MM.1S (cell line): ENCODE measurements at regions not wholly inside any gene's neighbourhood (a gene's known extent, or its start where the extent isn't known, plus 50 kb on each side); places are given as distances from the start of the nearest gene placed in this dataset.

Source experiments
- DNase-seq: peaks from one replicate; pipeline ENCODE4 v3.0.0-alpha.2; 2015
- H2AFZ ChIP-seq: fragments of 300-600 bp; sonication (generic); 2 replicates; pipeline ENCODE4 v1.6.0; 2016; ENCODE audit warnings: antibody characterized with exemption, low read length
- H3F3A ChIP-seq: fragments of 300-600 bp; sonication (generic); 2 replicates; pipeline ENCODE4 v1.6.1; 2016; ENCODE audit warnings: mild to moderate bottlenecking, antibody characterized with exemption, low read length, moderate library complexity, mixed read lengths; ENCODE audit not compliant: insufficient read depth
- H3K27ac ChIP-seq: fragments of 300-600 bp; sonication (generic); 2 replicates; pipeline ENCODE4 v1.5.1; 2016; ENCODE audit warnings: mild to moderate bottlenecking, low read length
- H3K27me3 ChIP-seq: fragments of 300-600 bp; sonication (generic); replicated peaks from 2 replicates; pipeline ENCODE4 v1.6.0; 2016; ENCODE audit warnings: low read length; ENCODE audit not compliant: insufficient read depth
- H3K36me3 ChIP-seq: fragments of 300-600 bp; sonication (generic); replicated peaks from 2 replicates; pipeline ENCODE4 v1.6.1; 2016; ENCODE audit warnings: mild to moderate bottlenecking, low read length, mixed read lengths; ENCODE audit not compliant: insufficient read depth
- H3K4me1 ChIP-seq: fragments of 300-600 bp; sonication (generic); 2 replicates; pipeline ENCODE4 v1.6.1; 2016; ENCODE audit warnings: low read length, mixed read lengths
- H3K4me2 ChIP-seq: fragments of 300-600 bp; sonication (generic); 2 replicates; pipeline ENCODE4 v1.6.0; 2016; ENCODE audit warnings: low read depth, low read length
- H3K4me3 ChIP-seq: fragments of 300-600 bp; sonication (generic); 2 replicates; pipeline ENCODE4 v1.5.1; 2016; ENCODE audit warnings: low read length, mixed read lengths
- H3K79me2 ChIP-seq: fragments of 300-600 bp; sonication (generic); 2 replicates; pipeline ENCODE4 v1.6.1; 2016; ENCODE audit warnings: mixed run types, low read length, mixed read lengths
- H3K9ac ChIP-seq: fragments of 300-600 bp; sonication (generic); 2 replicates; pipeline ENCODE4 v1.6.1; 2016; ENCODE audit warnings: low read length, mixed read lengths
- H3K9me2 ChIP-seq: fragments of 300-600 bp; sonication (generic); replicated peaks from 2 replicates; pipeline ENCODE4 v1.6.1; 2016; ENCODE audit warnings: mild to moderate bottlenecking, low read length, mixed read lengths; ENCODE audit not compliant: insufficient read depth
- H3K9me3 ChIP-seq: fragments of 300-600 bp; sonication (generic); replicated peaks from 2 replicates; pipeline ENCODE4 v1.6.1; 2016; ENCODE audit warnings: mild to moderate bottlenecking, low read length, mixed read lengths; ENCODE audit not compliant: insufficient read depth
- H4K20me1 ChIP-seq: fragments of 300-600 bp; sonication (generic); 2 replicates; pipeline ENCODE4 v1.6.1; 2016; ENCODE audit warnings: mild to moderate bottlenecking, low read length, moderate library complexity, mixed read lengths; ENCODE audit not compliant: insufficient read depth
- CTCF ChIP-seq: fragments of 300-600 bp; sonication (generic); IDR thresholded peaks from 2 replicates; pipeline ENCODE4 v1.5.1; 2016; ENCODE audit warnings: antibody characterized with exemption, low read length, mixed read lengths
- EZH2 ChIP-seq: fragments of 300-600 bp; sonication (generic); optimal IDR thresholded peaks from 2 replicates; pipeline ENCODE3; 2017; ENCODE audit warnings: low read depth, mild to moderate bottlenecking, antibody characterized with exemption, low read length, mixed read lengths
- EZH2phosphoT487 ChIP-seq: fragments of 300-600 bp; sonication (generic); IDR thresholded peaks from 2 replicates; pipeline ENCODE4 v1.6.1; 2018; ENCODE audit warnings: antibody characterized with exemption, low read length

DNA sequence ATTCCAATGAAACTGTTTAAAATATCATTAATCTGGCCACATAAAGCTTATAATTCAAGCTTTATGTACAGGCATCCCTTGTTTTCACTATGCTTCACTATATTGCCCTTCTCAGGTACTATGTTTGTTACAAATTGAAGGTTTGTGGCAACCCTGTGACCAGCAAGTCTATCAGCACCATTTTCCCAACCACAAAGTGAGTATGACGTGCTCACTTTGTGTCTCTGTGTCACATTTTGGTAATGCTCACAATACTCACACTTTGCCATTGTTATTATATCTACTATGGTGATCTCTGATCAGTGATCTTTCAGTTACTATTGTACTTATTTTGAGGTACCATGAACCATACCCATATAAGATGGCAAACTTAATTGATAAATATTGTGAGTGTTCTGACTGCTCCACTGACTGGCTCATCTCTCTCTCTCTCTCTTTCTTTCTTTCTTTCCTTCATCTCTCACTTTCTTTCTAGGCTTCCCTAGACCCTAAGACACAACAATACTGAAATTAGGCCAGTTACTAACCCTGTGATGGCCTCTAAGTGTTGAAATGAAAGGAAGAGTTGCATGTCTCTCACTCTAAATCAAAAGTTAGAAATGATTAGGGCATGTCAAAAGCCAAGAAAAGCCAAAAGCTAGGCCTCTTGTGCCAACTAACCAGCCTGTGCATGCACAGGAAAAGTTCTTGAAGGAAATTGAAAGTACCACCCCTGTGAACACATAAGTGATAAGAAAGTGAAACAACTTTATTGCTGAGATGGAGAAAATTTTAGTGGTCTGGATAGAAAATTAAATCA, 227.9 kb downstream of the BCAS1 start:
- H2AFZ ChIP-seq: no peak overlapping the region
- peak; percentile 84 for DNase-seq
- H3K4me1 ChIP-seq: peaks cover 43% of the 10 kb centered on the region
- no peaks in the 10 kb centered on the region for H4K20me1 ChIP-seq
- no peak overlapping the region for H3K9ac ChIP-seq
- no peaks in the 10 kb centered on the region for H3K79me2 ChIP-seq
- no peaks in the 10 kb centered on the region for H3K9me3 ChIP-seq
- peaks cover 27% of the 10 kb centered on the region for H3F3A ChIP-seq
- peak overlapping the region; percentile 37 for H3K4me2 ChIP-seq
- H3K27me3 ChIP-seq: no peaks in the 10 kb centered on the region
- H3K9me2 ChIP-seq: 0 out of 2 replicates have a peak, but pooled peaks cover 4% of the 10 kb centered on the region
- TF ChIP-seq EZH2: no peak
- no peak for TF ChIP-seq CTCF
- TF ChIP-seq EZH2phosphoT487: no peak
- H3K36me3 ChIP-seq: no peaks in the 10 kb centered on the region
- H3K4me3 ChIP-seq: no peak overlapping the region
- H3K27ac ChIP-seq: peak overlapping the region; percentile 47; the same call in 1 of the 2 replicates

- Histone ChIP-seq H3K9me2 (0 out of 2 replicates have a peak, but pooled peaks cover 4% of the 10 kb centered on the region), H4K20me1 (no peaks in the 10 kb centered on the region), H3K79me2 (no peaks in the 10 kb centered on the region), H3K4me2 (peak overlapping the region; percentile 37; the same call in 1 of the 2 replicates), H3K9ac (no peak overlapping the region), H3K4me1 (peaks cover 36% of the 10 kb centered on the region), H3K27ac (no peak overlapping the region), H3K9me3 (no peaks in the 10 kb centered on the region), H3K4me3 (no peak overlapping the region), H3K36me3 (no peaks in the 10 kb centered on the region), H2AFZ (no peak overlapping the region), H3K27me3 (no peaks in the 10 kb centered on the region), H3F3A (peaks cover 33% of the 10 kb centered on the region)
- TF ChIP-seq EZH2 (no peak), EZH2phosphoT487 (no peak), CTCF (no peak)
- DNase-seq: no peak
These were observed 228.7 kb downstream of the BCAS1 start for GRCh38 chr20:53841741-53842140.

DNA sequence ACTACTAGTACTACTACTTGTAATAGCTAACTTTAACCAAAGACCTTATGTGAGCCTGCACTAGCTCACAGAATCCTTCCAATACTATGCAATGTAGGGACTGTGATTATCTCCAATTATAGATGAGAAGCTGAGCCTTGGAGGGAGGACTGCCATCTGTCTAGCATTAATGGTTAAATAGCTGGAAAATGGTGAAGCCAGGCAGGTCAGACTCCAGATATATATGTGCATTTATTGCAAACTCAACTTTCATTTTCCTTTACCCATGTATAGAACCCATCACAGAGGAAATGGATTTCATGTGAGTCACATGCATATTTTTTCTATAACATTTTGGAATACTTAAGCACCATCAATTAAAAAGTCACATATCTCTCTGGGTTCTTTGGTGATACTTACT, 229.9 kb downstream of the BCAS1 start:
- H3K36me3 ChIP-seq: no peaks in the 10 kb centered on the region
- H2AFZ ChIP-seq: no peak overlapping the region
- no peak overlapping the region for H3K27ac ChIP-seq
- H3K4me2 ChIP-seq: peak overlapping the region; percentile 64; the same call in 1 of the 2 replicates
- no peaks in the 10 kb centered on the region for H4K20me1 ChIP-seq
- H3K79me2 ChIP-seq: no peaks in the 10 kb centered on the region
- H3K9me2 ChIP-seq: no peaks in the 10 kb centered on the region
- H3K4me3 ChIP-seq: no peak overlapping the region
- H3K27me3 ChIP-seq: no peaks in the 10 kb centered on the region
- TF ChIP-seq CTCF (no peak), EZH2phosphoT487 (no peak), EZH2 (no peak)
- H3F3A ChIP-seq: peaks cover 33% of the 10 kb centered on the region
- DNase-seq: no peak
- H3K9me3 ChIP-seq: no peaks in the 10 kb centered on the region
- no peak overlapping the region for H3K9ac ChIP-seq
- peaks cover 34% of the 10 kb centered on the region for H3K4me1 ChIP-seq
